ENCODE measurements at regions not wholly inside any gene's neighbourhood (a gene's known extent, or its start where the extent isn't known, plus 50 kb on each side); places are given as distances from the start of the nearest gene placed in this dataset.

GRCh38 chr6:16972535-16972934 lies 129.3 kb upstream of the STMND1 start:
- no peak overlapping the region for H3K4me3 ChIP-seq (ENCODE audit: low read depth, low read length)
- no peak for DNase-seq (ENCODE audit: low read depth)
- TF ChIP-seq CTCF (IDR thresholded peaks at IDR 0.05; ENCODE audit: low read depth, low read length, missing control alignments), result no peak

DNA sequence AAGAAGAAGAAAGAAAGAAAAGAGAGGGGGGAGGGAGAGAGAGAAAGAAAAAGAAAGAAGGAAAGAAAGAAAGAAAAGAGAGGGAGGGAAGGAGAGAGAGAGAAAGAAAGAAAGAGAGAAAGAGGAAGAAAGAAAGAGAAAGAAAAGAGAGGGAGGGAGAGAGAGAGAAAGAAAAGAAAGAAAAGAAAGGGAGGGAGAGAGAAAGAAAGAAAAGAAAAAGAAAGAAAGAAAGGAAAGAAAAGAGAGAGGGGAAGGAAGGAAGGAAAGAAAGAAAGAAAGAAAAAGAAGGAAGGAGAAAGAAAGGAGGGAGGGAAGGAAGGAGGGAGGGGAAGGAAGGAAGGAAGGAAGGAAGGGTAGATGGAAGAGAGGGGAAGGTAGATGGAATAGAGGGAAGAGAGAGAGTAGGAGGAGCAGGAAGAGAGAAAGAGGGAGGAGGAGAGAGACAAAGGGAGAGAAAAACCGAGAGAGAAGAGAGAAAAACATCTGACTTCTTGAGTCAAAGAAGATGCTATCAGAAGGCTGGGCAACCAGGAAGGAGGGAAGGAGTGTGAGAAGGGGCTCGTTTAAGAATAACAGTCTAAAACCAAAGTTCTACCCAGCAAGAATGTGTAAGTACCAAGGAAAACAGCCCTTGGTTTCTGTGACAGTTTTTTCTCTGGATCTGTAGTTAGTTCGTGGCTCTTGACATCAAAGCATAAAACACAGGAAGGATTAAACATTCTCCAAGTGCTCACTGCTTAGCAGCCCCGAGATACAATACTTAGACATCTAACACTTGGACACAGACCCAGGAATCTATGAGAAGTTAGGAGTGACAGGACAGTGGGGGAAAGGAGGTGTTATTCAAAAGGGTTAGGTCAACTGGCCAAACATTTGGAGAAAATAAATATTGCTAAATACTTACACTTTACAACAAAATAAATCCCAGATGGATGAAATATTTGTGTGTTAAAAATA lies 131.9 kb upstream of the STMND1 start:
- no peak for DNase-seq (ENCODE audit: low read depth)
- no peak overlapping the region for H3K4me3 ChIP-seq (ENCODE audit: low read depth, low read length)
- no peak for TF ChIP-seq CTCF (IDR thresholded peaks at IDR 0.05; ENCODE audit: low read depth, low read length, missing control alignments)

DNA sequence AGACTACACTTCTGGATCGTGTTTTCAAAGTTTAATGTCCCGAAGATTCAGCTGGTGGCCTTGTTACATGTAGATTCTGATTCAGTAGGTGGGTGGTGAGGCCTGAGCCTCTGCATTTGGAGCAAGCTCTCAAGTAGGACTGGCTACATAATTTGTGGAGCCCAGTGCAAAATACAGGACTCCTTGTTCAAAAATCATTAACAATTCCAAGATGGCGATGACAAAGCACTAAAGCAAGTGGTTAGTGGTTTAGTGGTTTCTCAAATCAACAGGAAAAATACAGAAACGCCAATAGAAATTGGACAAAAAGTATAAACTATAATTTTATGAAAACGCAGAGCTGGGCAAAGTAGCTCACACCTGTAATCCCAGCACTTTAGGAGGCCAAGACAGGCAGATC lies 133.7 kb upstream of the STMND1 start:
- H3K4me3 ChIP-seq (ENCODE audit: low read depth, low read length), result no peak overlapping the region
- TF ChIP-seq CTCF (IDR thresholded peaks at IDR 0.05; ENCODE audit: low read depth, low read length, missing control alignments), result no peak
- no peak for DNase-seq (ENCODE audit: low read depth)

DNA sequence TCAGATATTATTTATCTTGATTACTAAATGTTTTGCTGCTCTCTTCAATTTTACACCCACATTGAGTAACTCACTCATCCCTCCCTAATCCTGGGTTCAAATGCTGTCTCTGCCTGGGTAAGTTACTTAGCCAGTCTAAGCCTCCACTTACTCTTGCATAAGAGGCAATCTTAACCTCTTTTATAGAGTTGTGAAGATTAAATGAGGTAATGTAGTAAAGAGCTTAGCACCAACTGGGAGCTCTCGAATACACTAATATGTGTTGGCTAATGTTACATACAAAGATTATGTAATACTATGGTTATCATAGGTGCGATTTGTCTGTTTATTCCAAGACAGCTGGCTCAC lies 134.4 kb upstream of the STMND1 start:
- DNase-seq (ENCODE audit: low read depth), result no peak
- H3K4me3 ChIP-seq (ENCODE audit: low read depth, low read length), result no peak overlapping the region
- TF ChIP-seq CTCF (IDR thresholded peaks at IDR 0.05; ENCODE audit: low read depth, low read length, missing control alignments), result no peak

GRCh38 chr6:16966791-16967469 lies 134.9 kb upstream of the STMND1 start:
- no peak overlapping the region for H3K4me3 ChIP-seq (ENCODE audit: low read depth, low read length)
- no peak for TF ChIP-seq CTCF (IDR thresholded peaks at IDR 0.05; ENCODE audit: low read depth, low read length, missing control alignments)
- DNase-seq (ENCODE audit: low read depth), result no peak

DNA sequence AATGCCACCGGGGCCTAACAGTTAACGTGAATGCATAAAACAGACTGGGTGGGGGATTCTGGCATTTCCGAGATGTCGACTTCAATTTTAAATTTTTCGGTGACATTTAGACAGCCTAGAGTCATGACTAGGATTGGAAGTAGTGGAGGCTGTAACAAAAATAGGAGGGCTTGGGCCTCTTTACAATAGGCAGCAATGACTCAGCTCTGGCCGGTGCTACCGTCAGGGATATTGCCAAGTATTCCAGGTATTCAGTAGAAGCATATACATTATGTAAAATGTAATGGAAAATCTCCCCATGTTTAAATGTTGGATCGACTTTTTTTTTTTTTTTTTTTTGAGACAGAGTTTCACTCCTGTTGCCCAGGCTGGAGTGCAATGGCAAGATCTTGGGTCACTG lies 136.2 kb upstream of the STMND1 start:
- no peak overlapping the region for H3K4me3 ChIP-seq (ENCODE audit: low read depth, low read length)
- no peak for TF ChIP-seq CTCF (IDR thresholded peaks at IDR 0.05; ENCODE audit: low read depth, low read length, missing control alignments)
- no peak for DNase-seq (ENCODE audit: low read depth)

All from GM12864 (cell line).